ENCODE measurements at regions not wholly inside any gene's neighbourhood (a gene's known extent, or its start where the extent isn't known, plus 50 kb on each side); places are given as distances from the start of the nearest gene placed in this dataset.

DNA sequence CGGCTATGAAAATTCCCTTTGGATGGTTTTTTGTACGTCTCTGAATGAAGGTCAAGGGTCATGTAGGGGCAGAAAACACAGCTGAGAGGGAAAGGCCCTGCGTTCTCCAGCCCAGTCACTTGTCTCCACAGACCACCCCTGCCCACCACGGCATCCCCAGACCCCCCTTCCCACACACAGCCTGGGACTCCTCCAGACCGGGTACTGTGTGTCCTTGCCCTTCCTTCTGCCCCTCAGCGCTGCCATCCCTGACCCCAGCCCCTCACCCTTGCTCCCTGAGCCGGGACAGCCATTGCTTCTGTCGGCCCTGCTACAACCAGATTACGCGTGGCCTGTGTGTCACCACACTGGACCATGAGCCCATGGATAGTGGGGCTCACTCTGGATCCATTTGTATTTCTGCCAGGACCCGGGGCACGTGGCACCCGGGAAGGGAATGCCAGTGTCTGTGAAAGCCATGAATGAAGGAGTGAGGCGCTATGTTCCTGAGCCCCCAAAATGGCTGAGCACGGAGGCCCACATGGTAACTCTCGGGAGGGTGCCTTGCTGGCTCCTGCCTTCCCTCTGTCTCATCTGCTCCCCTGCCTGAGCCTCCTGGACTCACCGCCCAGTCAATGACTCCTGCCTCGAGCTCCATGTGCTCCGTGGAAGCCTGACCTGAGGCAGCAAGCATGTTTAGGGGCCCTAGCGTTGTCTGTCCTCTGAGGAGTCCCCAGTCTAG lies 139.1 kb upstream of the FOXF1 start:
- no peak for TF ChIP-seq POLR2A (IDR thresholded peaks at IDR 0.05)
- TF ChIP-seq, protein P1, sequence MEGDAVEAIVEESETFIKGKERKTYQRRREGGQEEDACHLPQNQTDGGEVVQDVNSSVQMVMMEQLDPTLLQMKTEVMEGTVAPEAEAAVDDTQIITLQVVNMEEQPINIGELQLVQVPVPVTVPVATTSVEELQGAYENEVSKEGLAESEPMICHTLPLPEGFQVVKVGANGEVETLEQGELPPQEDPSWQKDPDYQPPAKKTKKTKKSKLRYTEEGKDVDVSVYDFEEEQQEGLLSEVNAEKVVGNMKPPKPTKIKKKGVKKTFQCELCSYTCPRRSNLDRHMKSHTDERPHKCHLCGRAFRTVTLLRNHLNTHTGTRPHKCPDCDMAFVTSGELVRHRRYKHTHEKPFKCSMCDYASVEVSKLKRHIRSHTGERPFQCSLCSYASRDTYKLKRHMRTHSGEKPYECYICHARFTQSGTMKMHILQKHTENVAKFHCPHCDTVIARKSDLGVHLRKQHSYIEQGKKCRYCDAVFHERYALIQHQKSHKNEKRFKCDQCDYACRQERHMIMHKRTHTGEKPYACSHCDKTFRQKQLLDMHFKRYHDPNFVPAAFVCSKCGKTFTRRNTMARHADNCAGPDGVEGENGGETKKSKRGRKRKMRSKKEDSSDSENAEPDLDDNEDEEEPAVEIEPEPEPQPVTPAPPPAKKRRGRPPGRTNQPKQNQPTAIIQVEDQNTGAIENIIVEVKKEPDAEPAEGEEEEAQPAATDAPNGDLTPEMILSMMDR (IDR thresholded peaks at IDR 0.05), result no peak
